ENCODE measurements at regions not wholly inside any gene's neighbourhood (a gene's known extent, or its start where the extent isn't known, plus 50 kb on each side); places are given as distances from the start of the nearest gene placed in this dataset.

- intact Hi-C loops (cut with micrococcal nuclease) (no loop called here), dilution Hi-C loops (cut with MboI; ENCODE audit: extremely low pct_ligation_motif_present, low sequenced_read_pairs) (no loop called here)
- POLR2A ChIA-PET = no interaction called here
- FAIRE-seq (no peak), DNase-seq (ENCODE audit: low read depth, low spot score) (no peak)
- Histone ChIP-seq H3K4me2 (ENCODE audit: insufficient read depth, low read length) (no peak overlapping the region), H2AFZ (ENCODE audit: low read depth, low read length) (no peak overlapping the region), H3K9me3 (replicated peaks; ENCODE audit: control insufficient read depth, insufficient read depth, low read length) (no peaks in the 10 kb centered on the region), H3K9me1 (replicated peaks; ENCODE audit: control insufficient read depth, extremely low read depth, insufficient read depth, low read length) (no peaks in the 10 kb centered on the region), H3K4me1 (ENCODE audit: control insufficient read depth, extremely low read depth, insufficient read depth, low read length) (no peaks in the 10 kb centered on the region), H3K4me3 (replicated peaks in 1 of 3; ENCODE audit: insufficient read depth in 1 of 3, low read depth in 1 of 3, low read length in 3 of 3) (no peak overlapping the region), H3K27me3 (ENCODE audit: control insufficient read depth in 2 of 2, insufficient read depth in 2 of 2, low read length in 2 of 2) (no peaks in the 10 kb centered on the region), H3K27ac (ENCODE audit: insufficient read depth, low read depth, low read length) (no peak overlapping the region), H3K9ac (replicated peaks; ENCODE audit: extremely low read depth, insufficient read depth, low read length) (no peak overlapping the region), H4K20me1 (replicated peaks; ENCODE audit: control insufficient read depth, extremely low read depth, insufficient read depth, low read length) (no peaks in the 10 kb centered on the region), H3K79me2 (ENCODE audit: control insufficient read depth, insufficient read depth, low read length) (no peaks in the 10 kb centered on the region), H3K36me3 (ENCODE audit: control insufficient read depth in 2 of 2, extremely low read depth in 1 of 2, insufficient read depth in 2 of 2, low read length in 2 of 2) (no peaks in the 10 kb centered on the region)
- TF ChIP-seq FOS (IDR thresholded peaks at IDR 0.05; ENCODE audit: borderline replicate concordance, insufficient read depth, low read length) = no peak
- no peak for TF ChIP-seq CTCF (IDR thresholded peaks at IDR 0.05; ENCODE audit: extremely low read depth in 1 of 2, insufficient read depth in 1 of 2, low read depth in 1 of 2, low read length in 2 of 2)
- TF ChIP-seq EZH2 (IDR thresholded peaks at IDR 0.05; ENCODE audit: borderline replicate concordance, low read depth, low read length, severe bottlenecking) = no peak
- no peak for TF ChIP-seq GATA2 (IDR thresholded peaks at IDR 0.05; ENCODE audit: insufficient read depth, insufficient read length, low read depth, low read length)
- no peak for TF ChIP-seq POLR2A (IDR thresholded peaks at IDR 0.05; ENCODE audit: low read depth, low read length)
- no peak for TF ChIP-seq JUN (IDR thresholded peaks at IDR 0.05; ENCODE audit: borderline replicate concordance, insufficient read depth, insufficient read length, low read depth)
- TF ChIP-seq POLR2AphosphoS5 (IDR thresholded peaks at IDR 0.05; ENCODE audit: insufficient read depth, low read depth, low read length) = no peak
- no peak for TF ChIP-seq MAX (IDR thresholded peaks at IDR 0.05; ENCODE audit: insufficient read depth, insufficient read length)
- no peak for TF ChIP-seq MYC (IDR thresholded peaks at IDR 0.05; ENCODE audit: low read depth, low read length)
- CTCF ChIA-PET = no interaction called here
- no TSS peak for BruUV-seq (replicated peaks)
Observed at GRCh38 chr6:94177429-94177828, 758.1 kb upstream of the EPHA7 start.
